A673 (cell line): ENCODE measurements at regions not wholly inside any gene's neighbourhood (a gene's known extent, or its start where the extent isn't known, plus 50 kb on each side); places are given as distances from the start of the nearest gene placed in this dataset.

Source experiments
- BruUV-seq: library from RNA; stranded (reverse); fragments of 400-500 nt; replicated peaks from 2 replicates; lab custom pipeline; 2021; lab: Mats Ljungman, UMichigan
- CTCF ChIA-PET: fragments of 300-600 bp; sonication (Branson Sonifier 250); formaldehyde crosslinking; loops from one replicate; lab custom pipeline; 2022; ENCODE audit warnings: antibody characterized with exemption; lab: Charles Lee
- POLR2A ChIA-PET: fragments of 300-600 bp; sonication (Branson Sonifier 250); formaldehyde crosslinking; loops from one replicate; lab custom pipeline; 2022; ENCODE audit warnings: antibody characterized with exemption; ENCODE audit not compliant: low non-redundant PET; lab: Charles Lee
- DNase-seq: peaks from one replicate; pipeline ENCODE4 v3.0.0-alpha.2; 2015; ENCODE audit warnings: low spot score
- H3K27ac ChIP-seq: fragments of 200-600 bp; sonication (generic); 2 replicates; pipeline ENCODE4 v1.5.1; 2016; ENCODE audit warnings: mixed run types, low read depth, mild to moderate bottlenecking, mixed read lengths, antibody characterized with exemption, low read length; ENCODE audit not compliant: poor library complexity, severe bottlenecking
- H3K27me3 ChIP-seq: fragments of 200-600 bp; sonication (generic); replicated peaks from 2 replicates; pipeline ENCODE4 v1.6.1; 2017; ENCODE audit warnings: mixed run types, low read depth, mild to moderate bottlenecking, mixed read lengths, antibody characterized with exemption, low read length; ENCODE audit not compliant: insufficient read depth, poor library complexity
- H3K36me3 ChIP-seq: fragments of 200-600 bp; sonication (generic); 2 replicates; pipeline ENCODE4 v1.6.1; 2016; ENCODE audit warnings: mixed run types, mild to moderate bottlenecking, mixed read lengths, antibody characterized with exemption, low read length; ENCODE audit not compliant: insufficient read depth, poor library complexity, severe bottlenecking
- H3K4me1 ChIP-seq: fragments of 200-600 bp; sonication (generic); 2 replicates; pipeline ENCODE4 v1.6.1; 2017; ENCODE audit warnings: mixed run types, mild to moderate bottlenecking, mixed read lengths, antibody characterized with exemption, low read length; ENCODE audit not compliant: insufficient read depth, poor library complexity, severe bottlenecking
- H3K4me3 ChIP-seq: fragments of 200-600 bp; sonication (generic); 2 replicates; pipeline ENCODE4 v1.5.1; 2016; ENCODE audit warnings: low read depth, mixed run types, mild to moderate bottlenecking, mixed read lengths, low read length; ENCODE audit not compliant: poor library complexity, severe bottlenecking
- H3K9me3 ChIP-seq: fragments of 200-600 bp; sonication (generic); 2 replicates; pipeline ENCODE4 v1.6.1; 2016; ENCODE audit warnings: mixed run types, low read depth, mild to moderate bottlenecking, mixed read lengths, antibody characterized with exemption, low read length; ENCODE audit not compliant: poor library complexity, severe bottlenecking
- CTCF ChIP-seq: fragments of 300-800, 200-600 bp; sonication (generic); conservative IDR thresholded peaks from 2 replicates; pipeline ENCODE4 v1.5.1; 2017; ENCODE audit warnings: low read depth, mild to moderate bottlenecking, antibody characterized with exemption, low read length, moderate library complexity, mixed read lengths
- EZH2 ChIP-seq: fragments of 200-600 bp; sonication (generic); IDR thresholded peaks from 2 replicates; pipeline ENCODE4 v1.6.1; 2017; ENCODE audit warnings: borderline replicate concordance, low read depth, mild to moderate bottlenecking, mixed read lengths, antibody characterized with exemption, low read length; ENCODE audit not compliant: poor library complexity, severe bottlenecking
- intact Hi-C: fragments of 100-400 bp; cut with micrococcal nuclease; formaldehyde crosslinking; loops from one replicate; pipeline ENCODE4 v1.10.0; 2022; ENCODE audit not compliant: unreplicated experiment

GRCh38 chr9:80866576-80867227 lies 822.6 kb downstream of the TLE1 start:
- CTCF ChIA-PET, result no interaction called here
- no peaks in the 10 kb centered on the region for H3K27me3 ChIP-seq

GRCh38 chr9:80866121-80866520 lies 823.2 kb downstream of the TLE1 start:
- Histone ChIP-seq H3K27me3 (no peaks in the 10 kb centered on the region), H3K36me3 (no peaks in the 10 kb centered on the region), H3K4me3 (no peak overlapping the region), H3K4me1 (no peaks in the 10 kb centered on the region), H3K27ac (no peak overlapping the region), H3K9me3 (no peaks in the 10 kb centered on the region)
- DNase-seq, result no peak
- no TSS peak for BruUV-seq
- TF ChIP-seq CTCF (no peak), EZH2 (no peak)
- POLR2A ChIA-PET, result no interaction called here
- CTCF ChIA-PET, result no interaction called here
- intact Hi-C loops, result no loop called here

More at GRCh38 chr9:80866576-80867227, 822.6 kb downstream of the TLE1 start:
- intact Hi-C loops, result no loop called here
- no peak for DNase-seq
- no peak overlapping the region for H3K27ac ChIP-seq
- H3K36me3 ChIP-seq, result no peaks in the 10 kb centered on the region
- POLR2A ChIA-PET, result no interaction called here
- TF ChIP-seq EZH2 (no peak), CTCF (no peak)
- no peak overlapping the region for H3K4me3 ChIP-seq
- no peaks in the 10 kb centered on the region for H3K9me3 ChIP-seq
- H3K4me1 ChIP-seq, result no peaks in the 10 kb centered on the region
- no TSS peak for BruUV-seq

GRCh38 chr9:80843028-80843427 lies 846.3 kb downstream of the TLE1 start:
- peaks cover 4% of the 10 kb centered on the region for H3K27me3 ChIP-seq
- no TSS peak for BruUV-seq
- no peak overlapping the region for H3K27ac ChIP-seq
- no peak overlapping the region for H3K4me3 ChIP-seq
- TF ChIP-seq CTCF, result no peak
- TF ChIP-seq EZH2, result no peak
- no peaks in the 10 kb centered on the region for H3K9me3 ChIP-seq
- ChIA-PET POLR2A (no interaction called here), CTCF (no interaction called here)
- intact Hi-C loops, result no loop called here
- peaks cover 4% of the 10 kb centered on the region for H3K4me1 ChIP-seq
- peak; percentile 17 for DNase-seq
- no peaks in the 10 kb centered on the region for H3K36me3 ChIP-seq
